Muscle layer of colon (tissue), 2 donors: ENCODE measurements at regions not wholly inside any gene's neighbourhood (a gene's known extent, or its start where the extent isn't known, plus 50 kb on each side); places are given as distances from the start of the nearest gene placed in this dataset.

Source experiments
- H3K27ac ChIP-seq: one replicate; pipeline ENCODE4 v1.7.0; 2013; ENCODE audit warnings: low read depth, mild to moderate bottlenecking, low read length, moderate library complexity
- H3K27me3 ChIP-seq, 2 donors: one replicate each; pipeline ENCODE4 v1.7.0; 2013; ENCODE audit warnings: low read length in 2 of 2, mild to moderate bottlenecking in 2 of 2; ENCODE audit not compliant: insufficient read depth in 2 of 2, control insufficient read depth in 1 of 2
- H3K36me3 ChIP-seq: one replicate; pipeline ENCODE4 v1.7.0; 2013; ENCODE audit warnings: mild to moderate bottlenecking, low read length; ENCODE audit not compliant: insufficient read depth
- H3K4me1 ChIP-seq: one replicate; pipeline ENCODE4 v1.7.0; 2013; ENCODE audit warnings: mild to moderate bottlenecking, low read length; ENCODE audit not compliant: insufficient read depth
- H3K4me3 ChIP-seq, 2 donors: one replicate each; pipeline ENCODE4 v1.7.0; 2013; ENCODE audit warnings: low read length in 2 of 2, low read depth in 1 of 2, mild to moderate bottlenecking in 1 of 2, moderate library complexity in 1 of 2
- H3K9ac ChIP-seq: one replicate; pipeline ENCODE4 v1.7.0; 2013; ENCODE audit warnings: low read length
- H3K9me3 ChIP-seq: one replicate; pipeline ENCODE4 v1.7.0; 2013; ENCODE audit warnings: mild to moderate bottlenecking, low read length
- donor health status: abdominal sarcoma.
- donor health status: Adenocarcinoma of cecum.

GRCh38 chr15:31442226-31442625 lies 115.6 kb downstream of the KLF13 start:
- Histone ChIP-seq H3K9ac (no peak overlapping the region), H3K9me3 (no peaks in the 10 kb centered on the region), H3K27ac (no peak overlapping the region), H3K36me3 (no peaks in the 10 kb centered on the region), H3K27me3 (no peaks in the 10 kb centered on the region), H3K4me1 (no peaks in the 10 kb centered on the region), H3K4me3 (no peak overlapping the region)

- H3K9ac ChIP-seq, result no peak overlapping the region
- H3K36me3 ChIP-seq, result no peaks in the 10 kb centered on the region
- no peak overlapping the region for H3K4me3 ChIP-seq
- no peaks in the 10 kb centered on the region for H3K27me3 ChIP-seq
- no peak overlapping the region for H3K27ac ChIP-seq
- H3K4me1 ChIP-seq, result no peaks in the 10 kb centered on the region
- H3K9me3 ChIP-seq, result no peaks in the 10 kb centered on the region
Measured at GRCh38 chr15:31442699-31443111, 116.1 kb downstream of the KLF13 start.

- no peaks in the 10 kb centered on the region for H3K27me3 ChIP-seq
- H3K9ac ChIP-seq, result no peak overlapping the region
- no peaks in the 10 kb centered on the region for H3K4me1 ChIP-seq
- no peak overlapping the region for H3K4me3 ChIP-seq
- H3K9me3 ChIP-seq, result no peaks in the 10 kb centered on the region
- H3K27ac ChIP-seq, result no peak overlapping the region
- H3K36me3 ChIP-seq, result no peaks in the 10 kb centered on the region
Measured at GRCh38 chr15:31444844-31445243, 118.2 kb downstream of the KLF13 start.

- Histone ChIP-seq H3K27ac (no peak overlapping the region), H3K9ac (no peak overlapping the region), H3K9me3 (no peaks in the 10 kb centered on the region), H3K4me1 (no peaks in the 10 kb centered on the region), H3K4me3 (no peak overlapping the region), H3K36me3 (no peaks in the 10 kb centered on the region), H3K27me3 (no peaks in the 10 kb centered on the region)
Measured at GRCh38 chr15:31446546-31446945, 119.9 kb downstream of the KLF13 start.

GRCh38 chr15:31447931-31448634 lies 121.4 kb downstream of the KLF13 start:
- H3K27me3 ChIP-seq, result no peaks in the 10 kb centered on the region
- no peaks in the 10 kb centered on the region for H3K36me3 ChIP-seq
- H3K9me3 ChIP-seq, result no peaks in the 10 kb centered on the region
- H3K4me3 ChIP-seq, result no peak overlapping the region
- H3K27ac ChIP-seq, result no peak overlapping the region
- no peaks in the 10 kb centered on the region for H3K4me1 ChIP-seq
- no peak overlapping the region for H3K9ac ChIP-seq

GRCh38 chr15:31448635-31448979 lies 122.0 kb downstream of the KLF13 start:
- no peaks in the 10 kb centered on the region for H3K4me1 ChIP-seq
- H3K9ac ChIP-seq, result no peak overlapping the region
- H3K4me3 ChIP-seq, result no peak overlapping the region
- H3K36me3 ChIP-seq, result no peaks in the 10 kb centered on the region
- no peaks in the 10 kb centered on the region for H3K27me3 ChIP-seq
- no peaks in the 10 kb centered on the region for H3K9me3 ChIP-seq
- no peak overlapping the region for H3K27ac ChIP-seq

GRCh38 chr15:31452595-31453557 lies 126.2 kb downstream of the KLF13 start:
- H3K27me3 ChIP-seq, result no peaks in the 10 kb centered on the region
- H3K9ac ChIP-seq, result no peak overlapping the region
- no peak overlapping the region for H3K27ac ChIP-seq
- no peak overlapping the region for H3K4me3 ChIP-seq
- H3K9me3 ChIP-seq, result no peaks in the 10 kb centered on the region
- no peaks in the 10 kb centered on the region for H3K4me1 ChIP-seq
- no peaks in the 10 kb centered on the region for H3K36me3 ChIP-seq

GRCh38 chr15:31453558-31454318 lies 127.1 kb downstream of the KLF13 start:
- Histone ChIP-seq H3K4me3 (no peak overlapping the region), H3K9me3 (no peaks in the 10 kb centered on the region), H3K27me3 (no peaks in the 10 kb centered on the region), H3K9ac (no peak overlapping the region), H3K4me1 (no peaks in the 10 kb centered on the region), H3K36me3 (no peaks in the 10 kb centered on the region), H3K27ac (no peak overlapping the region)

- Histone ChIP-seq H3K9ac (no peak overlapping the region), H3K9me3 (no peaks in the 10 kb centered on the region), H3K36me3 (no peaks in the 10 kb centered on the region), H3K4me3 (no peak overlapping the region), H3K4me1 (no peaks in the 10 kb centered on the region), H3K27ac (no peak overlapping the region), H3K27me3 (no peaks in the 10 kb centered on the region)
Measured at GRCh38 chr15:31455499-31455898, 128.9 kb downstream of the KLF13 start.

- H3K4me3 ChIP-seq, result no peak overlapping the region
- no peaks in the 10 kb centered on the region for H3K9me3 ChIP-seq
- H3K4me1 ChIP-seq, result no peaks in the 10 kb centered on the region
- H3K9ac ChIP-seq, result no peak overlapping the region
- no peaks in the 10 kb centered on the region for H3K27me3 ChIP-seq
- H3K27ac ChIP-seq, result no peak overlapping the region
- no peaks in the 10 kb centered on the region for H3K36me3 ChIP-seq
Measured at GRCh38 chr15:31456354-31457060, 129.9 kb downstream of the KLF13 start.

GRCh38 chr15:31457161-31457560 lies 130.5 kb downstream of the KLF13 start:
- Histone ChIP-seq H3K27ac (no peak overlapping the region), H3K36me3 (no peaks in the 10 kb centered on the region), H3K4me3 (no peak overlapping the region), H3K9me3 (no peaks in the 10 kb centered on the region), H3K4me1 (no peaks in the 10 kb centered on the region), H3K27me3 (no peaks in the 10 kb centered on the region), H3K9ac (no peak overlapping the region)
